Nephron progenitor cell (in vitro differentiated cells): ENCODE measurements at regions not wholly inside any gene's neighbourhood (a gene's known extent, or its start where the extent isn't known, plus 50 kb on each side); places are given as distances from the start of the nearest gene placed in this dataset.
"Not testable (repeated sequence)": the region's sequence is repeated elsewhere in the genome, so short reads cannot be mapped to it uniquely, and the experiment has no call there.

Experiments used
- DNase-seq: peaks from one replicate; pipeline ENCODE4 v3.0.0; 2021
- H3K27ac Mint-ChIP-seq: 2 replicates; pipeline ENCODE4 v1.8.0; 2021; ENCODE audit warnings: mild to moderate bottlenecking, moderate library complexity, mixed read lengths
- H3K27me3 Mint-ChIP-seq: 2 replicates; pipeline ENCODE4 v1.8.0; 2021; ENCODE audit warnings: mild to moderate bottlenecking, low read depth, mixed read lengths; ENCODE audit not compliant: poor library complexity
- H3K36me3 Mint-ChIP-seq: 2 replicates; pipeline ENCODE4 v1.8.0; 2021; ENCODE audit warnings: low read depth, mixed read lengths
- H3K4me1 Mint-ChIP-seq: 2 replicates; pipeline ENCODE4 v1.8.0; 2021; ENCODE audit warnings: mixed read lengths
- H3K4me3 Mint-ChIP-seq: 2 replicates; pipeline ENCODE4 v1.8.0; 2021; ENCODE audit warnings: mild to moderate bottlenecking, moderate library complexity, mixed read lengths
- H3K9me3 Mint-ChIP-seq: 2 replicates; pipeline ENCODE4 v1.8.0; 2021; ENCODE audit warnings: mild to moderate bottlenecking, moderate library complexity, mixed read lengths
- TF ChIP-seq, protein P1 (sequence below): fragments of 200-600 bp; sonication (generic); IDR thresholded peaks from 2 replicates; pipeline ENCODE4 v1.5.0; 2021; ENCODE audit warnings: antibody characterized with exemption

DNA sequence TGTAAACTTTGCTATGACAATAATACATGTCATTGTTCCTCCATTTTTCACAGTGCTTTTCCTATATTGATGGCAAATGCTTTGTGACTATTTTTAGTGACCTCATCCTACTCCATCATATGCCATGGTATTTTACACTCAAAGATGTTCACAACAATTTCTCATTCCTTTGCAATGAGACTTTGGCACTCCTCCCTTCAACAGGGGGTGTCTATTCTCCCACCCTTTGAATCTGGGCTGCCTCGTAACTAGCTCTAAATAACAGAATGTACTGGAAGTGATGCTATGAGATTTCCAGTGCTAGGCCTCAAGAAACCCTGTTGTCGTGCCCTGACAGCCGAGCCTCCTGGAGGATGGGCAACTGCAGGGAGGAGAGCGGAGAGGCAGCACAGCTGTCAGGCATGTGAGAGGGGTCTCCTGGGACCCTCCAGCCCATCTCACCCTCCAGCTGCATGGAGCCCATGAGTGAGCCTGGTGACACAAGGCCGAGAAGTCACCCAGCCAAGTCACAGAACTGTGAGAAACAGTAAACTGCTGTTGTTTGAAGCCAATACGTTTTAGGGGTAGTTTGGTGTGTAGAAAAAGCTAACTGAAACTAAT lies 103.1 kb upstream of the APCDD1 start:
- Mint-ChIP-seq H3K27me3 (no peaks in the 10 kb centered on the region), H3K36me3 (no peaks in the 10 kb centered on the region), H3K4me1 (peaks cover 36% of the 10 kb centered on the region), H3K9me3 (peaks cover 5% of the 10 kb centered on the region), H3K4me3 (no peak overlapping the region), H3K27ac (no peak overlapping the region)
- no peak for DNase-seq
- TF ChIP-seq, protein P1, sequence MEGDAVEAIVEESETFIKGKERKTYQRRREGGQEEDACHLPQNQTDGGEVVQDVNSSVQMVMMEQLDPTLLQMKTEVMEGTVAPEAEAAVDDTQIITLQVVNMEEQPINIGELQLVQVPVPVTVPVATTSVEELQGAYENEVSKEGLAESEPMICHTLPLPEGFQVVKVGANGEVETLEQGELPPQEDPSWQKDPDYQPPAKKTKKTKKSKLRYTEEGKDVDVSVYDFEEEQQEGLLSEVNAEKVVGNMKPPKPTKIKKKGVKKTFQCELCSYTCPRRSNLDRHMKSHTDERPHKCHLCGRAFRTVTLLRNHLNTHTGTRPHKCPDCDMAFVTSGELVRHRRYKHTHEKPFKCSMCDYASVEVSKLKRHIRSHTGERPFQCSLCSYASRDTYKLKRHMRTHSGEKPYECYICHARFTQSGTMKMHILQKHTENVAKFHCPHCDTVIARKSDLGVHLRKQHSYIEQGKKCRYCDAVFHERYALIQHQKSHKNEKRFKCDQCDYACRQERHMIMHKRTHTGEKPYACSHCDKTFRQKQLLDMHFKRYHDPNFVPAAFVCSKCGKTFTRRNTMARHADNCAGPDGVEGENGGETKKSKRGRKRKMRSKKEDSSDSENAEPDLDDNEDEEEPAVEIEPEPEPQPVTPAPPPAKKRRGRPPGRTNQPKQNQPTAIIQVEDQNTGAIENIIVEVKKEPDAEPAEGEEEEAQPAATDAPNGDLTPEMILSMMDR, result no peak

DNA sequence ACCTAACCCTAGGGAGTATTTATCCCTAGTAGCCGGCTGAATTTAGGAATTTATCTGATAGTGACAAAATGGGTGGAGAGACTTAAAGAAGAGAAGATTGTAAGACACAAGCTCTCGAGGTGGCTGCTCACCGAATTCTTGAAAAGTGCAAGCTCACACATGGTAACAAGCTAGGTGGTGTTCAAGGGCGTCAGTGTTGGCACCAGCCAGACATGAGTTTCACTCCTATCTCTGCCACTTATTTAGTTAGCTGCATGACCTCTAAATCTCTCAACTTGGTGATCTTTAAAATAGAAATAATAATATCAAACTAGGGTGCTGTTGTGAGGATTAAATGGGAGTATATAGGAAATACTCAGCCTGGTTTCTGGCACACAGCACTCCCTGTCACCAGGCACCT lies 102.6 kb upstream of the APCDD1 start:
- peaks cover 36% of the 10 kb centered on the region for H3K4me1 Mint-ChIP-seq
- no peaks in the 10 kb centered on the region for H3K36me3 Mint-ChIP-seq
- no peaks in the 10 kb centered on the region for H3K27me3 Mint-ChIP-seq
- TF ChIP-seq, protein P1, result no peak
- H3K4me3 Mint-ChIP-seq, result no peak overlapping the region
- no peak overlapping the region for H3K27ac Mint-ChIP-seq
- DNase-seq, result no peak
- peaks cover 10% of the 10 kb centered on the region for H3K9me3 Mint-ChIP-seq

DNA sequence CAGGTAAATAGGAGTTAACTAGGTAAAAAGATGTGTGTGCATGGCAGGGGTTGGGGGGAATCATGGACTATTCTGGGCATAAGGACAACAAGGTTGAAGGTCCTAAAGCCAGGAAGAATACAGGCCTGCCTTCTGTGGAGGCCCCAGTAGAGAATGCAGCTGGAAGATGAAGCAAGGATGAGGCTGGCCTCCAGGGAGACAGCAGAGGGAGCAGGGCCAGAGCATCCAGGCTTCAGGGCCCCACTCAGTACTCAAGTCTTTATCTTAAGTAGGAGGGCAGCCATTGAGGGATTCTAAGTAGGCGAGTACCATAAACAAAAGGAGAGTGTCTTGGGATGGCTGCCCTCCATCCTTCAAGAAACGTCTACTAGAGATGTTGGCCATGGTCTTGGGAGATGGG lies 101.8 kb upstream of the APCDD1 start:
- TF ChIP-seq, protein P1, result no peak
- H3K27ac Mint-ChIP-seq, result no peak overlapping the region
- H3K4me3 Mint-ChIP-seq, result no peak overlapping the region
- H3K9me3 Mint-ChIP-seq, result peaks cover 18% of the 10 kb centered on the region
- peaks cover 36% of the 10 kb centered on the region for H3K4me1 Mint-ChIP-seq
- H3K36me3 Mint-ChIP-seq, result no peaks in the 10 kb centered on the region
- H3K27me3 Mint-ChIP-seq, result no peaks in the 10 kb centered on the region
- DNase-seq, result no peak

DNA sequence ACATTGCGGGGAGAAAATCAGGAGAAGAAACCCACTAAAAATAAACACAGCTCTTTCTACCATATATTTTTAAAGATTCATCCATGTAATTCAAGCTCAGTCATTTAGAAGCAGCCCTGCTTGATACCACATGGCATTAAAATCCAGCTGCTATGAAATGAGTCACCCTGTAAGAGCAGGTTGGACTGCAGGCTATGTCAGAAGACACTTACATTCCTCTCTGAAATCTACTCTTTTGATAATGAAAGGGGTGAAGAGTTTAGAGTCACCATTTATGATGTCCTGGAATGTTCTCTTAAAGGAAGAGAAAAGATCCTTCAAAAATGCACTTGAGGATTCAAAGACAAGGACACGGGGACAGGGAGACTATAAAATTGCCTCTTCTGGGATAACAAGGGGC lies 100.6 kb upstream of the APCDD1 start:
- H3K36me3 Mint-ChIP-seq, result no peaks in the 10 kb centered on the region
- TF ChIP-seq, protein P1, result no peak
- no peak for DNase-seq
- no peaks in the 10 kb centered on the region for H3K27me3 Mint-ChIP-seq
- H3K4me1 Mint-ChIP-seq, result peaks cover 36% of the 10 kb centered on the region
- H3K27ac Mint-ChIP-seq, result no peak overlapping the region
- H3K9me3 Mint-ChIP-seq, result peaks cover 20% of the 10 kb centered on the region
- H3K4me3 Mint-ChIP-seq, result no peak overlapping the region

DNA sequence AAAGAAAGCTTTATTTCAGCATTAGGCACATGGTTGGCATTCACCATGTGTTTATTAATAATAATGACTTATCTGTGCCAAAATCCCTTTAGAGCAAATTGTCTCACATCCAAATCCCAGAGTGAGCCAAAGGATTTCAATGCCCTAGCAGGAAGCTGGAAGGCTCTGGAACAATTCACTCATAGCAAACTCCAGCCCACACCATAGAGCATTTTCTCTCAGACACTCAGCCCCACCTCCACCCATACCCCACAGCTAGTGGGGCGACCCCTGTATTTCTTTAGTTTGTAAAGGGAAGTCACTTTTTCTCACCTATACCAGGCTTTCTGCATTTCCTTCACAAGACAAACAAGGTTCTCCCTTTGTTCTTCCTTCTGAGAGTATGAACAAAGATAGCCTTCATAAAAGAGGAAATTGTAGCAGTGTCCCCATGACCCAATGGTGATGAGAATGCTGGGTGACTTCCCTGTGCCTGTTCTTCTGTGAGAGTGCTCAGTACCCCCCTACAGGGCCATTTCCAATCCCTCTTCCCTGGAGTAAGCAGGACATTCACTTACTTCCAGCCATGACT lies 100.1 kb upstream of the APCDD1 start:
- TF ChIP-seq, protein P1, result no peak
- Mint-ChIP-seq H3K27me3 (no peaks in the 10 kb centered on the region), H3K4me1 (peaks cover 36% of the 10 kb centered on the region), H3K36me3 (no peaks in the 10 kb centered on the region), H3K27ac (no peak overlapping the region), H3K9me3 (peaks cover 20% of the 10 kb centered on the region), H3K4me3 (no peak overlapping the region)
- no peak for DNase-seq

DNA sequence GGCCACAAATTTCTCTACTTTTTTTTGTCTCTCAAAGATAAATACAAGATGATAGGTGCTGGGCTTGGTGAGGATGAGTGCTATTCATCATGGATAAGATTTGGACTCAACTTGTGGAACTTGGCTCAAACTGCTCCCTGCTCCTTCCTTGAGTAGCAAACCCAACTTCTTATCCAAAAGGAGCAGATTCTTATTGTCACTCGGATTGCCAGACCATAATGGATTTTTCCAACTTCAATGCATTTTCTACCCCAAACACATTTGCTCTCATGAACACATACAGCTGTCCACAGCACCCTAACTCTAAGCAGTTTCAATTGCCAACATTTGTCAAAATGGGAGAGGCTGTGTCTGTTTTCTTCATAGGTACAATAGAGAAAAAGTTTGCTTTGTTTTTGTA lies 99.5 kb upstream of the APCDD1 start:
- Mint-ChIP-seq H3K4me3 (no peak overlapping the region), H3K27me3 (no peaks in the 10 kb centered on the region), H3K36me3 (no peaks in the 10 kb centered on the region), H3K4me1 (peaks cover 31% of the 10 kb centered on the region), H3K27ac (no peak overlapping the region), H3K9me3 (peaks cover 20% of the 10 kb centered on the region)
- TF ChIP-seq, protein P1, result no peak
- no peak for DNase-seq

DNA sequence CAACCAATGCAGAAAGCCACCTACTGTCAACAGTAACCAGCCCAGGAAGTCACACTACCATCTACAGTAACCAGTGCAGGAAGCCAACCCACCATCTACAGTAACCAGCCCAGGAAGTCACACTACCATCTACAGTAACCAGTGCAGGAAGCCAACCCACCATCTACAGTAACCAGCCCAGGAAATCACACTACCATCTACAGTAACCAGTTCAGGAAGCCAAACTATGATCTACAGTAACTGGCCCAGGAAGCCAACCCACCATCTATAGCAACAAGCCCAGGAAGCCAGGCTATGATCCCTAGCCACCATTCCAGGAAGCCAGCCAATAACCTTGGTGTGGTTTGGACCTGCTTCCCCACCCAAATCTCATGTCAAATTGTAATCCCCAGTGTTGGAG lies 97.4 kb upstream of the APCDD1 start:
- not testable (repeated sequence) for H3K36me3 Mint-ChIP-seq, H3K27ac Mint-ChIP-seq, H3K4me3 Mint-ChIP-seq, H3K27me3 Mint-ChIP-seq, DNase-seq
- peaks cover 13% of the 10 kb centered on the region for H3K4me1 Mint-ChIP-seq
- H3K9me3 Mint-ChIP-seq, result peaks cover 20% of the 10 kb centered on the region
